Loucy (cell line): ENCODE measurements at regions not wholly inside any gene's neighbourhood (a gene's known extent, or its start where the extent isn't known, plus 50 kb on each side); places are given as distances from the start of the nearest gene placed in this dataset.
"Not testable (repeated sequence)": the region's sequence is repeated elsewhere in the genome, so short reads cannot be mapped to it uniquely, and the experiment has no call there.

ENCODE experiments used
- H2AFZ ChIP-seq: fragments of 200-600 bp; sonication (generic); 2 replicates; pipeline ENCODE4 v1.6.0; 2016; ENCODE audit warnings: antibody characterized with exemption, mild to moderate bottlenecking, low read length, moderate library complexity
- H3F3A ChIP-seq: fragments of 200-600 bp; 2 replicates; pipeline ENCODE4 v1.6.0; 2016; ENCODE audit warnings: antibody characterized with exemption, low read depth, mild to moderate bottlenecking
- H3K27me3 ChIP-seq: fragments of 200-600 bp; sonication (generic); 2 replicates; pipeline ENCODE4 v1.6.1; 2014; ENCODE audit warnings: low read length, mild to moderate bottlenecking; ENCODE audit not compliant: insufficient read depth, poor library complexity, severe bottlenecking
- H3K36me3 ChIP-seq: fragments of 200-600 bp; sonication (generic); 2 replicates; pipeline ENCODE4 v1.6.1; 2016; ENCODE audit warnings: low read length; ENCODE audit not compliant: insufficient read depth
- H3K4me1 ChIP-seq: fragments of 200-600 bp; sonication (generic); 2 replicates; pipeline ENCODE4 v1.5.1; 2014; ENCODE audit warnings: low read length, mild to moderate bottlenecking; ENCODE audit not compliant: insufficient read depth, poor library complexity, severe bottlenecking
- H3K4me2 ChIP-seq: fragments of 200-600 bp; sonication (generic); 2 replicates; pipeline ENCODE4 v1.6.0; 2014; ENCODE audit warnings: antibody characterized with exemption, low read length, low read depth, mild to moderate bottlenecking; ENCODE audit not compliant: poor library complexity, severe bottlenecking
- H3K4me3 ChIP-seq: fragments of 200-600 bp; sonication (generic); 2 replicates; pipeline ENCODE4 v1.5.1; 2014; ENCODE audit warnings: low read length, mild to moderate bottlenecking, mixed read lengths; ENCODE audit not compliant: poor library complexity, severe bottlenecking
- H3K79me2 ChIP-seq: fragments of 200-600 bp; sonication (generic); 2 replicates; pipeline ENCODE4 v1.6.1; 2014; ENCODE audit warnings: low read length; ENCODE audit not compliant: insufficient read depth
- H3K9ac ChIP-seq: fragments of 200-600 bp; sonication (generic); 2 replicates; pipeline ENCODE4 v1.6.0; 2014; ENCODE audit warnings: mild to moderate bottlenecking, low read depth, low read length, moderate library complexity; ENCODE audit not compliant: poor library complexity, severe bottlenecking
- H3K9me2 ChIP-seq: fragments of 200-600 bp; sonication (generic); replicated peaks from 2 replicates; pipeline ENCODE4 v1.6.1; 2016; ENCODE audit warnings: low read depth, low read length, mixed read lengths
- H3K9me3 ChIP-seq: fragments of 200-600 bp; sonication (generic); 2 replicates; pipeline ENCODE4 v1.6.1; 2014; ENCODE audit warnings: mild to moderate bottlenecking, antibody characterized with exemption, low read length, low read depth; ENCODE audit not compliant: insufficient read depth
- H4K20me1 ChIP-seq: fragments of 200-600 bp; sonication (generic); 2 replicates; pipeline ENCODE4 v1.6.0; 2014; ENCODE audit warnings: antibody characterized with exemption, low read length, mild to moderate bottlenecking; ENCODE audit not compliant: insufficient read depth, poor library complexity, severe bottlenecking
- EZH2phosphoT487 ChIP-seq: fragments of 200-600 bp; IDR thresholded peaks from 2 replicates; pipeline ENCODE4 v1.6.1; 2018; ENCODE audit warnings: antibody characterized with exemption, mild to moderate bottlenecking, moderate library complexity, borderline replicate concordance
- TF ChIP-seq, protein P1 (sequence below): fragments of 200-600 bp; sonication (generic); conservative IDR thresholded peaks from 2 replicates; pipeline ENCODE4 v1.5.1; 2014; ENCODE audit warnings: mild to moderate bottlenecking, antibody characterized with exemption, low read length

GRCh38 chr10:9052767-9053166, 998.3 kb downstream of the GATA3 start:
- H3K79me2 ChIP-seq, result no peaks in the 10 kb centered on the region
- H3K27me3 ChIP-seq, result no peaks in the 10 kb centered on the region
- no peak overlapping the region for H2AFZ ChIP-seq
- H3K9me2 ChIP-seq, result 0 out of 2 replicates have a peak, but pooled peaks cover 4% of the 10 kb centered on the region
- H3K9me3 ChIP-seq, result no peaks in the 10 kb centered on the region
- H3F3A ChIP-seq, result no peaks in the 10 kb centered on the region
- no peak for TF ChIP-seq EZH2phosphoT487
- TF ChIP-seq, protein P1, sequence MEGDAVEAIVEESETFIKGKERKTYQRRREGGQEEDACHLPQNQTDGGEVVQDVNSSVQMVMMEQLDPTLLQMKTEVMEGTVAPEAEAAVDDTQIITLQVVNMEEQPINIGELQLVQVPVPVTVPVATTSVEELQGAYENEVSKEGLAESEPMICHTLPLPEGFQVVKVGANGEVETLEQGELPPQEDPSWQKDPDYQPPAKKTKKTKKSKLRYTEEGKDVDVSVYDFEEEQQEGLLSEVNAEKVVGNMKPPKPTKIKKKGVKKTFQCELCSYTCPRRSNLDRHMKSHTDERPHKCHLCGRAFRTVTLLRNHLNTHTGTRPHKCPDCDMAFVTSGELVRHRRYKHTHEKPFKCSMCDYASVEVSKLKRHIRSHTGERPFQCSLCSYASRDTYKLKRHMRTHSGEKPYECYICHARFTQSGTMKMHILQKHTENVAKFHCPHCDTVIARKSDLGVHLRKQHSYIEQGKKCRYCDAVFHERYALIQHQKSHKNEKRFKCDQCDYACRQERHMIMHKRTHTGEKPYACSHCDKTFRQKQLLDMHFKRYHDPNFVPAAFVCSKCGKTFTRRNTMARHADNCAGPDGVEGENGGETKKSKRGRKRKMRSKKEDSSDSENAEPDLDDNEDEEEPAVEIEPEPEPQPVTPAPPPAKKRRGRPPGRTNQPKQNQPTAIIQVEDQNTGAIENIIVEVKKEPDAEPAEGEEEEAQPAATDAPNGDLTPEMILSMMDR, result no peak
- no peak overlapping the region for H3K4me2 ChIP-seq
- H3K36me3 ChIP-seq, result no peaks in the 10 kb centered on the region
- H3K4me1 ChIP-seq, result no peaks in the 10 kb centered on the region
- H4K20me1 ChIP-seq, result no peaks in the 10 kb centered on the region
- no peak overlapping the region for H3K4me3 ChIP-seq
- no peak overlapping the region for H3K9ac ChIP-seq

DNA sequence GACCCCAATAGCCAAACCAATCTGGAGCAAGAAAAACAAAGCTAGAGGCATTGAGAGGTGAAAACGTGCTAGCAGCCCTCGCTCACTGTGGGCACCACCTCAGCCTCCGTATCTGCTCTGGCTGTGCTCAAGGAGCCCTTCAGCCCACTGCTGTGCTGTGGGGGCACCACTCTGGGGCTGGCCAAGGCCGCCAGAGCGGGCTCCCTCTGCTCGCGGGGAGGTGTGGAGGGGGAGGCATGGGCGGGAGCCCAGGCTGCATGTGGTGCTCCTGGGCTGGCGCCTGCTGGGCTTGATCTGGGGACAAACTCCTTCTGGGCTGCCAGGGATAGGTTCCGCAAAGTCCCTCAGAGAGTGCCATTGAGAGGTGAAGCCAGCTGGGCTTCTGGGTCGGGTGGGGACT, 1002.0 kb downstream of the GATA3 start:
- TF ChIP-seq, protein P1, result no peak
- TF ChIP-seq EZH2phosphoT487, result no peak
- Histone ChIP-seq H3K79me2 (no peaks in the 10 kb centered on the region), H3K9ac (no peak overlapping the region), H2AFZ (no peak overlapping the region), H3K4me2 (no peak overlapping the region), H3K4me3 (no peak overlapping the region), H3K4me1 (peaks cover 6% of the 10 kb centered on the region), H3F3A (no peaks in the 10 kb centered on the region), H4K20me1 (no peaks in the 10 kb centered on the region), H3K36me3 (no peaks in the 10 kb centered on the region), H3K9me2 (0 out of 2 replicates have a peak, but pooled peaks cover 4% of the 10 kb centered on the region), H3K9me3 (no peaks in the 10 kb centered on the region), H3K27me3 (no peaks in the 10 kb centered on the region)

- H3K4me3 ChIP-seq, H3K79me2 ChIP-seq, H3K9me3 ChIP-seq, H3K9me2 ChIP-seq, H3K36me3 ChIP-seq, H3K9ac ChIP-seq, H3K27me3 ChIP-seq, H2AFZ ChIP-seq, H3K4me2 ChIP-seq, H4K20me1 ChIP-seq, H3K4me1 ChIP-seq, H3F3A ChIP-seq: not testable (repeated sequence)
Observed at GRCh38 chr10:9057293-9057692, 1002.8 kb downstream of the GATA3 start.

GRCh38 chr10:9060314-9060713, 1005.8 kb downstream of the GATA3 start:
- H3K9me2 ChIP-seq, result no peaks in the 10 kb centered on the region
- no peaks in the 10 kb centered on the region for H3K9me3 ChIP-seq
- no peaks in the 10 kb centered on the region for H3K36me3 ChIP-seq
- TF ChIP-seq EZH2phosphoT487, result no peak
- H3K79me2 ChIP-seq, result no peaks in the 10 kb centered on the region
- H3F3A ChIP-seq, result no peaks in the 10 kb centered on the region
- H3K27me3 ChIP-seq, result no peaks in the 10 kb centered on the region
- H3K4me3 ChIP-seq, result no peak overlapping the region
- H3K9ac ChIP-seq, result no peak overlapping the region
- H3K4me2 ChIP-seq, result no peak overlapping the region
- no peaks in the 10 kb centered on the region for H4K20me1 ChIP-seq
- H3K4me1 ChIP-seq, result peaks cover 6% of the 10 kb centered on the region
- H2AFZ ChIP-seq, result no peak overlapping the region
